HG03439 (cell line): ENCODE measurements at regions not wholly inside any gene's neighbourhood (a gene's known extent, or its start where the extent isn't known, plus 50 kb on each side); places are given as distances from the start of the nearest gene placed in this dataset.

Source experiments
- ATAC-seq: cut with Tn5 transposase; IDR thresholded peaks from one replicate; pipeline ENCODE4 v1.9.1; 2021; ENCODE audit warnings: mild to moderate bottlenecking, moderate library complexity; ENCODE audit not compliant: unreplicated experiment

GRCh38 chr5:30001826-30002225 is 1191.7 kb upstream of the CDH6 start:
- ATAC-seq = no peak

GRCh38 chr5:30000231-30000630 is 1193.3 kb upstream of the CDH6 start:
- ATAC-seq = no peak

GRCh38 chr5:29995154-29995553 is 1198.3 kb upstream of the CDH6 start:
- no peak for ATAC-seq

GRCh38 chr5:29994519-29994918 is 1199.0 kb upstream of the CDH6 start:
- no peak for ATAC-seq

DNA sequence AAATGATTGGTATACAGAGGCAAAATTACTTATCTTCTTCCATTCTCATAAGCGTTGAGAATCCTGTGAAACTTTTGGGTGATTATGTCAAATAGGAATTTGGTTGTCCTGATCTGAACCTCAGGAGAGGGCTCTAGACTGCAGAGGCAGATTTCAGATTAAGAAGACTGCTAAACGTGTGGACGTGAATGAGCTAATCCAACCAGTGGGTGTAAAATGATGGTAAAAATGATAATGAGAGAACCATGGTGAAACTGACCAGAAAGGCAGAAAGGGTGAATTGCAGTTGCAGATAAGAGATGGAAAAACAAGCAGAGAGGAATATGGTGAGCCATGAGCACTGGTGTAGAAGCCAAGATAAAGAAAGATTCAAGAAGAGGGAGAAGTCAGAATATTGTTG is 1200.2 kb upstream of the CDH6 start:
- ATAC-seq = no peak

DNA sequence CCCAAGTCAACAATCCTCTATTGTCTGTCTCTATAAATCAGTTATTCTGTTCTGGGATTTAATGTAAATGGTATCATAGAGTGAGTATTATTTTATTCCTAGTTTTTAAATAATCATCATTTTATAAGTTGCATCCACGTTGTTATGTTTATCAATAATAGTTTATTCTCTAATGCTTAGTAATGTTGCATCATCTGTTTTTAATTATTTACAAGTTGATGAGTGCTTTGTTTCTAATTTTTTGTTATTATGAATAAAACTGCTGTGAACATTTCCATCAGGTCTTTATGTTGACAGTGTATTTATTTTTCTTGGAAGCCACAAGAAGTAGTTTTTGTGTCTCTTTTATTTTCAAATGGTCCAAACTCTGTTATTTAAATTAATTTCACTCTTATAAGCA is 1201.2 kb upstream of the CDH6 start:
- ATAC-seq = no peak

DNA sequence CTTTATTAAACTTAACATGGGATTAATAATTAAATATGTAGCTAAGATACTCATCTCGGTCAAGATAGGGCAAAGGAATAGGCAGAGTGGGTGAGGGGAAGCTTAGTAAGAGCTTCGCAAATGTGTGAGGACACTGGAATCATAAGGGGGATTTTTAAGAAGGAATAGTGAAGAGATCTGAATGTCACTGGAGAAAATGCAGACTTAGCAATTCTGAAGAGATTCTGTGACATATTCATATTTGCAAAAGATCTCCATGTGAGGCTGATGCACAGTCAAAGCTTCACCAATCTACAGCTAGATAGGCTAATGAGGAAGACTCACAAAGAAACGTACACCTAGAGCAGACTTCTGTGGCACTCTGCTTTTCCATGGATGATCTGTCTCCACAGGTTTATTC is 1202.8 kb upstream of the CDH6 start:
- ATAC-seq = no peak

- ATAC-seq = no peak
These were observed 1209.3 kb upstream of the CDH6 start for GRCh38 chr5:29984156-29984540.

DNA sequence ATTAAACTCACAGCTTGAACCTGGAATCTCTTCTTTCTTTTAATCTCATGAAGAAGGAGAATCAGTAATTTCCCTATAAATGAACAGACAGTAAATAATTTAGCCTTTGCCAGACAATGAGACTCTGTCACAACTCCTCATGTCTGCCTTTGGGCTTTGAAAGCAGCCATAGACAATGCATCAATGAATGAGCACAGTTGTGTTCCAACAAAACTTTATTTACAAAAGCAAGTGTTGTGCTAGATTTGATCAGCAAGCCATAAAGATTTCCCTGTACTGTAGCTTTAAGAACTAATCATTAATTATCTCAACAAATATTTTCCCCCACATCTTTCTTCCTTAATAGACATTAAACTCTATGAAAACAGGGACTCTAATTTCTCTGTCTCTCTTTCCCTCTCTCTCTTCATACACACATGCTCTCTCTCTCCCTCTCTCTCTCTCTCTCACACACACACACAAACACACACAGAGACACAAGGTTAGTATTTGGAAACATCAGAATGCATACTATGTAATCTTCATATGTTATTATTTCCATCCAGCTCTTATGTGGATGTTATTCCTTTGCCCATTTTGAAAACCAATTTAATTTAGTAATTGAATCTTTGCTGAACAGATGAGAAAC is 1209.8 kb upstream of the CDH6 start:
- ATAC-seq = no peak

- ATAC-seq = no peak
These were observed 1211.0 kb upstream of the CDH6 start for GRCh38 chr5:29982457-29982856.

DNA sequence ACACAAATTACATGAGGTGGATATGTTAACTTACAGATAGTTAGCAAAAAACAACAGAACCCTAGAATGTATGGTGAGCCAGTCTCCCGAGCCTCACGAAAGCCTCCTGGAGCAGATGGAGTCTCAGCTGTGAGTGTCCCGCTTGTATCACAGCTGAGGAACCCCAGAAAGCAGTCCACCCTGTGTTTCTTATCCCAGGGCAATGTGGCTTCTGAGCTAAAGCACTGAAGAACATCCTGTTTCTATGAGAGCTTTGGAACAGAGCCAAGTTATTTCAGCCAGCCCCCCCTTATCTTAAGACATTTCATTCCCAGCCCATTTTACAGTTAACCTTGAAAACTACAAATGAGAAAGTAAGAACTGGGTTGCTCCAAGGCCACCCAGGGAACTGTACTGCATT is 1220.9 kb upstream of the CDH6 start:
- no peak for ATAC-seq

DNA sequence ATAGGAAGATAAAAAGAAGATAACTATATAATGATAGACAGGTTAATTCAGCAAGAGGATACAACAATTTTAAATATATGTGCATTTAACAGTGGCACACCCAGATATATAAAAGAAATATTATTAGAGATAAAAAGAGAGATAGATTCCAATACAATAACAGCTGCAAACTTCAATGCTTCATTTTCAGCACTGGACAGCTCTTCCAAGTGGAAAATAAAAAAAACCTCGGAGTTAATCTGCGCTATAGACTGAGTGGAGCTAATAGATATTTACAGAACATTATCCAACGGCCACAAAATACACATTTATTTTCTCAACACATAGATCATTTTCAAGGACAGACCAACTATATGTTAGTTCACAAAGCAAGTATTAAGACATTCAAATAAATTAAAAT is 1229.5 kb upstream of the CDH6 start:
- no peak for ATAC-seq

DNA sequence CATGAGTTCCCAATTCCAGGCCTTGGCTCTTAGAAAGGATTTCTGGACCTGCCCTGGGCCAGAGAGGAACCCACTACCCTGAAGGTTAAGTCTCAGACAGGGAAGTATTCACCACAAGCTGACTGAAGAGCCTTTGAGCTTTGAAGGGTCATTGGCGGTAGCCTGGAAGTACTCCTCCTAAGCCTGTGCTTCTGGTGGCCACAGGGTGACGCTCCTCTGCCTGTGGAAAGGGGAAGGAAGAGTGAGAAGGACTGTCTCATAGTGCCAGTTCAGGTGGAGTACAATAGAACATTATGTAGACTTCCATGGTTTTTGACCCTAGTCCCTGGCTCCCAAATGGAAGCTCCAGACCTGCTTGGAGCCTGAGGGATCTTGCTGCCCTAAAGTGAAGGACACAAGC is 1233.2 kb upstream of the CDH6 start:
- no peak for ATAC-seq

GRCh38 chr5:29950416-29951145 is 1242.9 kb upstream of the CDH6 start:
- ATAC-seq = no peak

DNA sequence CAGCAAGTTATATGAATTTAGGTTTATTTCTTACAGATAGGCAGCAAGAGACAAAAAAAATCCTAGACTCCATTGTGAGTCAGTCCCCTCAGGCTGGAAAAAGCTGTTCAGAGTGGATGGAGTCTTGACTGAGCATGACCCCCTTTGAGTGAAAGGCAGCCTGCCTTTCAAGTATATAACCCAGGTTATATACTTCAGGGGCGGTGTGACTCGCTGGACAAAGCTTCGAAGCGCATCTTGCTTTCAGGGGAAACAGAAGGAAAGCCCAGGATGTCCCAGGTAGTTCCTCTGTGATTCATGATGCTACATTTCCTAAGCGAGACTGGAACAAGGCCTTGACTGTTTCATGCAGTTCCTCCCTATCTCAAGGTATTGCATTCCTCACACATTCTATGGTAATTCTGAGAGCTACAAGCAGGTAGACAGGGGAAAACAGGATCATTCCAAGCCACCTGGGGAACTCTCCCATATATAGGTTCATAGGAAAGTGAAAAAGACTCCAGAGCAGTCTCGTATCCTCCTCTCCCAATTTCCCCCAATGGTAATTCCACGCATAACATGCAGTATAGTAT is 1244.1 kb upstream of the CDH6 start:
- no peak for ATAC-seq

GRCh38 chr5:29944327-29944726 is 1249.2 kb upstream of the CDH6 start:
- no peak for ATAC-seq

GRCh38 chr5:29942089-29942488 is 1251.4 kb upstream of the CDH6 start:
- no peak for ATAC-seq

DNA sequence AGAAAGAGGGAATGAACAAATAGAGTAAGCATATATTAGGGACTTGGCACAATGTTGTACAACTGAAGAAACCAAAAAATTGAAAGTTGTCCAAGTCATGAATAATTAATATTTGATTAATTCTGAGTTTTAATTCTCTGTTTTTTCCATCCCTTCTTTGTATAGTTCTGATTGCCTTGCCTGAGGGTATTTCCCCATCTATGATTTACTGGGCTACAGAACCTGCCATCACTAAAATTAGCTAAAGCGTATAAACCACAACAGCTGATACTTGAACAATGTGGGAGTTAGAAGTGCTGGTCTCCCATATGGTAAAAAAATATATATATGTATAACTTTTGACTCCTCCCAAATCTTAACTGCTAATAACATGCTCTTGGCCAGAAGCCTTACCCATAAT is 1253.5 kb upstream of the CDH6 start:
- no peak for ATAC-seq

DNA sequence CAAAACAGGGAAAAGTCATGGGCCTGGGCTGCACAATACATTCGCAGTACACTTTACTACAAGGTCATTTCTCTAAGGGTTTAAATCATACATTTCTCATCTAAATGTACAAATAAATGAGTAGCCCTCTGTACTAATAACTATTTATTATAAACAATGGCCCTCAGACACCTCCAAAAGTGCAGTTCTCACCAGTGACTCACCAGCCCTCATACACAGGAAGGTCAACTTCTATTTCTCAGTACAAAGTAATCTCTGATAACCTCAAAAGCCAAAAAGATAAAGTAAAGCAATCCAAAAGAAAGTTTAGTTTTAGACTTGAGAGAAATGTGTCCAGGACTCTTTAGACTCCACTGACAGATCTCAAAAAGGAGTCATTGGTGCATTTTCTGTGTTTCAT is 1258.1 kb upstream of the CDH6 start:
- ATAC-seq = no peak

GRCh38 chr5:29930316-29930715 is 1263.2 kb upstream of the CDH6 start:
- ATAC-seq = no peak

- ATAC-seq = no peak
These were observed 1269.4 kb upstream of the CDH6 start for GRCh38 chr5:29924107-29924506.

- no peak for ATAC-seq
These were observed 1287.7 kb upstream of the CDH6 start for GRCh38 chr5:29905626-29906353.
